ENCODE measurements at regions not wholly inside any gene's neighbourhood (a gene's known extent, or its start where the extent isn't known, plus 50 kb on each side); places are given as distances from the start of the nearest gene placed in this dataset.
"Not testable (repeated sequence)": the region's sequence is repeated elsewhere in the genome, so short reads cannot be mapped to it uniquely, and the experiment has no call there.

GRCh38 chr4:42205541-42205940, 53.1 kb upstream of the BEND4 start:
- H3K36me3 ChIP-seq (ENCODE audit: insufficient read depth, low read length), result no peaks in the 10 kb centered on the region
- no peaks in the 10 kb centered on the region for H3K4me1 ChIP-seq (ENCODE audit: insufficient read depth, low read length)
- no peak overlapping the region for H3K27ac ChIP-seq (ENCODE audit: low read depth, low read length)
- no peak overlapping the region for H3K4me3 ChIP-seq (ENCODE audit: low read length)
- no peak overlapping the region for H3K9ac ChIP-seq (ENCODE audit: low read depth, low read length)
- H3K27me3 ChIP-seq (ENCODE audit: insufficient read depth, low read length), result no peaks in the 10 kb centered on the region
- H3K9me3 ChIP-seq (ENCODE audit: insufficient read depth, low read depth, low read length), result no peaks in the 10 kb centered on the region

GRCh38 chr4:42216664-42217063, 64.2 kb upstream of the BEND4 start:
- H3K9me3 ChIP-seq (ENCODE audit: insufficient read depth, low read depth, low read length), result no peaks in the 10 kb centered on the region
- 93% methylated on average over 2 of the region's 2 CpGs for WGBS
- H3K27me3 ChIP-seq (ENCODE audit: insufficient read depth, low read length), result no peaks in the 10 kb centered on the region

GRCh38 chr4:42225286-42225685, 72.8 kb upstream of the BEND4 start:
- WGBS, result 100% methylated on average over 1 of the region's 1 CpG
- no peak overlapping the region for H3K27ac ChIP-seq (ENCODE audit: low read depth, low read length)

More at GRCh38 chr4:42216664-42217063, 64.2 kb upstream of the BEND4 start:
- no peaks in the 10 kb centered on the region for H3K4me1 ChIP-seq (ENCODE audit: insufficient read depth, low read length)
- H3K4me3 ChIP-seq (ENCODE audit: low read length), result no peak overlapping the region
- no peaks in the 10 kb centered on the region for H3K36me3 ChIP-seq (ENCODE audit: insufficient read depth, low read length)
- H3K27ac ChIP-seq (ENCODE audit: low read depth, low read length), result no peak overlapping the region
- H3K9ac ChIP-seq (ENCODE audit: low read depth, low read length), result no peak overlapping the region

GRCh38 chr4:42234817-42235216, 82.4 kb upstream of the BEND4 start:
- no peaks in the 10 kb centered on the region for H3K36me3 ChIP-seq (ENCODE audit: insufficient read depth, low read length)
- 97% methylated on average over 4 of the region's 4 CpGs for WGBS
- H3K4me3 ChIP-seq (ENCODE audit: low read length), result no peak overlapping the region
- no peaks in the 10 kb centered on the region for H3K27me3 ChIP-seq (ENCODE audit: insufficient read depth, low read length)
- no peak overlapping the region for H3K27ac ChIP-seq (ENCODE audit: low read depth, low read length)
- no peaks in the 10 kb centered on the region for H3K4me1 ChIP-seq (ENCODE audit: insufficient read depth, low read length)
- no peaks in the 10 kb centered on the region for H3K9me3 ChIP-seq (ENCODE audit: insufficient read depth, low read depth, low read length)
- no peak overlapping the region for H3K9ac ChIP-seq (ENCODE audit: low read depth, low read length)

More at GRCh38 chr4:42225286-42225685, 72.8 kb upstream of the BEND4 start:
- no peak overlapping the region for H3K4me3 ChIP-seq (ENCODE audit: low read length)
- no peak overlapping the region for H3K9ac ChIP-seq (ENCODE audit: low read depth, low read length)
- H3K9me3 ChIP-seq (ENCODE audit: insufficient read depth, low read depth, low read length), result no peaks in the 10 kb centered on the region
- H3K36me3 ChIP-seq (ENCODE audit: insufficient read depth, low read length), result no peaks in the 10 kb centered on the region
- no peaks in the 10 kb centered on the region for H3K4me1 ChIP-seq (ENCODE audit: insufficient read depth, low read length)
- no peaks in the 10 kb centered on the region for H3K27me3 ChIP-seq (ENCODE audit: insufficient read depth, low read length)

GRCh38 chr4:42235304-42236021, 83.0 kb upstream of the BEND4 start:
- Histone ChIP-seq H3K9ac (ENCODE audit: low read depth, low read length) (no peak overlapping the region), H3K9me3 (ENCODE audit: insufficient read depth, low read depth, low read length) (no peaks in the 10 kb centered on the region), H3K27ac (ENCODE audit: low read depth, low read length) (no peak overlapping the region), H3K4me3 (ENCODE audit: low read length) (no peak overlapping the region), H3K36me3 (ENCODE audit: insufficient read depth, low read length) (no peaks in the 10 kb centered on the region), H3K4me1 (ENCODE audit: insufficient read depth, low read length) (no peaks in the 10 kb centered on the region), H3K27me3 (ENCODE audit: insufficient read depth, low read length) (no peaks in the 10 kb centered on the region)
- WGBS, result 98% methylated on average over 4 of the region's 7 CpGs

GRCh38 chr4:42237010-42237409, 84.6 kb upstream of the BEND4 start:
- Histone ChIP-seq H3K27me3 (ENCODE audit: insufficient read depth, low read length) (no peaks in the 10 kb centered on the region), H3K36me3 (ENCODE audit: insufficient read depth, low read length) (no peaks in the 10 kb centered on the region), H3K27ac (ENCODE audit: low read depth, low read length) (no peak overlapping the region), H3K4me3 (ENCODE audit: low read length) (no peak overlapping the region), H3K9ac (ENCODE audit: low read depth, low read length) (no peak overlapping the region), H3K9me3 (ENCODE audit: insufficient read depth, low read depth, low read length) (no peaks in the 10 kb centered on the region), H3K4me1 (ENCODE audit: insufficient read depth, low read length) (no peaks in the 10 kb centered on the region)
- WGBS, result 92% methylated on average over 5 of the region's 5 CpGs

- 97% methylated on average over 5 of the region's 6 CpGs for WGBS
- Histone ChIP-seq H3K4me1 (ENCODE audit: insufficient read depth, low read length) (no peaks in the 10 kb centered on the region), H3K4me3 (ENCODE audit: low read length) (no peak overlapping the region), H3K9me3 (ENCODE audit: insufficient read depth, low read depth, low read length) (no peaks in the 10 kb centered on the region), H3K9ac (ENCODE audit: low read depth, low read length) (no peak overlapping the region), H3K27me3 (ENCODE audit: insufficient read depth, low read length) (no peaks in the 10 kb centered on the region), H3K27ac (ENCODE audit: low read depth, low read length) (no peak overlapping the region), H3K36me3 (ENCODE audit: insufficient read depth, low read length) (no peaks in the 10 kb centered on the region)
Observed at GRCh38 chr4:42237451-42237850, 85.0 kb upstream of the BEND4 start.

- Histone ChIP-seq H3K27me3 (ENCODE audit: insufficient read depth, low read length) (no peaks in the 10 kb centered on the region), H3K27ac (ENCODE audit: low read depth, low read length) (no peak overlapping the region)
- 89% methylated on average over 4 of the region's 4 CpGs for WGBS
Observed at GRCh38 chr4:42248972-42249371, 96.5 kb upstream of the BEND4 start.

GRCh38 chr4:42252315-42252714, 99.9 kb upstream of the BEND4 start:
- no peaks in the 10 kb centered on the region for H3K27me3 ChIP-seq (ENCODE audit: insufficient read depth, low read length)
- no peak overlapping the region for H3K27ac ChIP-seq (ENCODE audit: low read depth, low read length)
- H3K36me3 ChIP-seq (ENCODE audit: insufficient read depth, low read length), result no peaks in the 10 kb centered on the region
- no peak overlapping the region for H3K9ac ChIP-seq (ENCODE audit: low read depth, low read length)
- H3K4me1 ChIP-seq (ENCODE audit: insufficient read depth, low read length), result no peaks in the 10 kb centered on the region
- no peak overlapping the region for H3K4me3 ChIP-seq (ENCODE audit: low read length)
- H3K9me3 ChIP-seq (ENCODE audit: insufficient read depth, low read depth, low read length), result no peaks in the 10 kb centered on the region
- WGBS, result 94% methylated on average over 2 of the region's 3 CpGs

More at GRCh38 chr4:42248972-42249371, 96.5 kb upstream of the BEND4 start:
- H3K4me3 ChIP-seq (ENCODE audit: low read length), result no peak overlapping the region
- no peaks in the 10 kb centered on the region for H3K9me3 ChIP-seq (ENCODE audit: insufficient read depth, low read depth, low read length)
- H3K4me1 ChIP-seq (ENCODE audit: insufficient read depth, low read length), result no peaks in the 10 kb centered on the region
- H3K9ac ChIP-seq (ENCODE audit: low read depth, low read length), result no peak overlapping the region
- H3K36me3 ChIP-seq (ENCODE audit: insufficient read depth, low read length), result no peaks in the 10 kb centered on the region

- 96% methylated on average over 4 of the region's 6 CpGs for WGBS
- not testable (repeated sequence) for H3K4me3 ChIP-seq (ENCODE audit: low read length); H3K27me3 ChIP-seq (ENCODE audit: insufficient read depth, low read length); H3K9me3 ChIP-seq (ENCODE audit: insufficient read depth, low read depth, low read length); H3K36me3 ChIP-seq (ENCODE audit: insufficient read depth, low read length); H3K27ac ChIP-seq (ENCODE audit: low read depth, low read length); H3K4me1 ChIP-seq (ENCODE audit: insufficient read depth, low read length); H3K9ac ChIP-seq (ENCODE audit: low read depth, low read length)
Observed at GRCh38 chr4:42257645-42258044, 105.2 kb upstream of the BEND4 start.

- Histone ChIP-seq H3K36me3 (ENCODE audit: insufficient read depth, low read length) (no peaks in the 10 kb centered on the region), H3K9me3 (ENCODE audit: insufficient read depth, low read depth, low read length) (peaks cover 26% of the 10 kb centered on the region), H3K27me3 (ENCODE audit: insufficient read depth, low read length) (no peaks in the 10 kb centered on the region), H3K4me1 (ENCODE audit: insufficient read depth, low read length) (no peaks in the 10 kb centered on the region; the same call in 1 of the 2 replicates), H3K4me3 (ENCODE audit: low read length) (no peak overlapping the region), H3K27ac (ENCODE audit: low read depth, low read length) (0 out of 2 replicates have a peak overlapping the region, but pooled peaks have one; percentile 6), H3K9ac (ENCODE audit: low read depth, low read length) (no peak overlapping the region)
- WGBS, result 87% methylated on average over 6 of the region's 8 CpGs
Observed at GRCh38 chr4:42262701-42263490, 110.4 kb upstream of the BEND4 start.
